ENCODE measurements at regions not wholly inside any gene's neighbourhood (a gene's known extent, or its start where the extent isn't known, plus 50 kb on each side); places are given as distances from the start of the nearest gene placed in this dataset.

DNA sequence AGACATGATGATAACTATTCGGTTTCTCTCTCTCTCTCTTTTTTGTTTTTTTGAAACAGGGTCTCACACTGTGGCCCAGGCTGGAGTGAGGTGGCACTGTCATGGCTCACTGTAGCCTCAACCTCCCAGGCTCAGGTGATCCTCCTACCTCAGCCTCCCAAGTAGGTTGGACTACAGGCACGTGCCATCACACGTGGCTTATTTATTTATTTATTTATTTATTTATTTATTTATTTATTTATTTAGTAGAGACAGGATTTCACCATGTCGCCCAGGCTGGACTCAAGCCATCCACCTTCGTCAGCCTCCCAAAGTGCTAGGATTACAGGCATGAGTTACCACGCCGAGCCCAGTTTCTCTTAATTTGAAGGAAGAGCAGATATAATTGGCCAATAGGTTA lies 427.9 kb upstream of the JAG1 start:
- H3K4me1 ChIP-seq (ENCODE audit: control insufficient read depth in 1 of 2, insufficient read depth in 2 of 2, low read depth in 1 of 2, low read length in 1 of 2): no peaks in the 10 kb centered on the region
- no peak overlapping the region for H3K4me3 ChIP-seq (ENCODE audit: low read depth in 2 of 2, low read length in 1 of 2)
- H3K27ac ChIP-seq (ENCODE audit: low read depth in 2 of 2, low read length in 1 of 2): no peak overlapping the region
- no peaks in the 10 kb centered on the region for H3K9me3 ChIP-seq
- H3K4me2 ChIP-seq: no peak overlapping the region
- H3F3A ChIP-seq (replicated peaks; ENCODE audit: insufficient read depth): no peaks in the 10 kb centered on the region
- H4K20me1 ChIP-seq (ENCODE audit: insufficient read depth): no peaks in the 10 kb centered on the region
- H3K9ac ChIP-seq: no peak overlapping the region
- no peak for DNase-seq
- ChIA-PET POLR2A (no interaction called here), CTCF (no interaction called here)
- TF ChIP-seq RCOR1 (IDR thresholded peaks at IDR 0.05; ENCODE audit: low read length) (no peak), REST (IDR thresholded peaks at IDR 0.05; ENCODE audit: low read depth, low read length) (no peak), MEF2A (IDR thresholded peaks at IDR 0.05; ENCODE audit: borderline replicate concordance, low read depth) (no peak), FOXM1 (IDR thresholded peaks at IDR 0.05; ENCODE audit: low read depth) (no peak), RAD21 (IDR thresholded peaks at IDR 0.05; ENCODE audit: low read length) (no peak)
- TF ChIP-seq, protein P1, sequence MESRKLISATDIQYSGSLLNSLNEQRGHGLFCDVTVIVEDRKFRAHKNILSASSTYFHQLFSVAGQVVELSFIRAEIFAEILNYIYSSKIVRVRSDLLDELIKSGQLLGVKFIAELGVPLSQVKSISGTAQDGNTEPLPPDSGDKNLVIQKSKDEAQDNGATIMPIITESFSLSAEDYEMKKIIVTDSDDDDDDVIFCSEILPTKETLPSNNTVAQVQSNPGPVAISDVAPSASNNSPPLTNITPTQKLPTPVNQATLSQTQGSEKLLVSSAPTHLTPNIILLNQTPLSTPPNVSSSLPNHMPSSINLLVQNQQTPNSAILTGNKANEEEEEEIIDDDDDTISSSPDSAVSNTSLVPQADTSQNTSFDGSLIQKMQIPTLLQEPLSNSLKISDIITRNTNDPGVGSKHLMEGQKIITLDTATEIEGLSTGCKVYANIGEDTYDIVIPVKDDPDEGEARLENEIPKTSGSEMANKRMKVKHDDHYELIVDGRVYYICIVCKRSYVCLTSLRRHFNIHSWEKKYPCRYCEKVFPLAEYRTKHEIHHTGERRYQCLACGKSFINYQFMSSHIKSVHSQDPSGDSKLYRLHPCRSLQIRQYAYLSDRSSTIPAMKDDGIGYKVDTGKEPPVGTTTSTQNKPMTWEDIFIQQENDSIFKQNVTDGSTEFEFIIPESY (IDR thresholded peaks at IDR 0.05; ENCODE audit: borderline replicate concordance, low read depth): no peak
- TF ChIP-seq, protein P2, sequence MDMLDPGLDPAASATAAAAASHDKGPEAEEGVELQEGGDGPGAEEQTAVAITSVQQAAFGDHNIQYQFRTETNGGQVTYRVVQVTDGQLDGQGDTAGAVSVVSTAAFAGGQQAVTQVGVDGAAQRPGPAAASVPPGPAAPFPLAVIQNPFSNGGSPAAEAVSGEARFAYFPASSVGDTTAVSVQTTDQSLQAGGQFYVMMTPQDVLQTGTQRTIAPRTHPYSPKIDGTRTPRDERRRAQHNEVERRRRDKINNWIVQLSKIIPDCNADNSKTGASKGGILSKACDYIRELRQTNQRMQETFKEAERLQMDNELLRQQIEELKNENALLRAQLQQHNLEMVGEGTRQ (IDR thresholded peaks at IDR 0.05; ENCODE audit: borderline replicate concordance, low read depth, low read length): no peak
- H3K79me2 ChIP-seq (ENCODE audit: insufficient read depth): no peaks in the 10 kb centered on the region
- WGBS (ENCODE audit: low lambda C conversion rate): 87% methylated on average over 7 of the region's 7 CpGs
- H3K9me2 ChIP-seq: no peaks in the 10 kb centered on the region
- H3K36me3 ChIP-seq (replicated peaks in 1 of 2; ENCODE audit: control insufficient read depth in 1 of 2, insufficient read depth in 2 of 2, low read length in 1 of 2): no peaks in the 10 kb centered on the region
- no peaks in the 10 kb centered on the region for H3K27me3 ChIP-seq (ENCODE audit: insufficient read depth)
- H2AFZ ChIP-seq (ENCODE audit: low read depth): no peak overlapping the region

- CTCF ChIA-PET: no interaction called here
- 80% methylated on average over 1 of the region's 1 CpG for WGBS (ENCODE audit: low lambda C conversion rate)
- Histone ChIP-seq H3K4me3 (ENCODE audit: low read depth in 2 of 2, low read length in 1 of 2) (no peak overlapping the region), H3K27ac (ENCODE audit: low read depth in 2 of 2, low read length in 1 of 2) (no peak overlapping the region), H2AFZ (ENCODE audit: low read depth) (no peak overlapping the region), H3F3A (replicated peaks; ENCODE audit: insufficient read depth) (no peaks in the 10 kb centered on the region), H3K4me1 (ENCODE audit: control insufficient read depth in 1 of 2, insufficient read depth in 2 of 2, low read depth in 1 of 2, low read length in 1 of 2) (no peaks in the 10 kb centered on the region; a peak in 1 of 4 replicates), H3K9ac (no peak overlapping the region), H3K79me2 (ENCODE audit: insufficient read depth) (no peaks in the 10 kb centered on the region), H3K9me2 (no peaks in the 10 kb centered on the region), H3K36me3 (replicated peaks in 1 of 2; ENCODE audit: control insufficient read depth in 1 of 2, insufficient read depth in 2 of 2, low read length in 1 of 2) (no peaks in the 10 kb centered on the region), H3K9me3 (no peaks in the 10 kb centered on the region), H4K20me1 (ENCODE audit: insufficient read depth) (no peaks in the 10 kb centered on the region), H3K27me3 (ENCODE audit: insufficient read depth) (no peaks in the 10 kb centered on the region), H3K4me2 (no peak overlapping the region)
- no peak for DNase-seq
- TF ChIP-seq REST (IDR thresholded peaks at IDR 0.05; ENCODE audit: low read depth, low read length) (no peak), GATA2 (CRISPR knock-in tag; IDR thresholded peaks at IDR 0.05) (no peak), MAX (IDR thresholded peaks at IDR 0.05; ENCODE audit: low read depth) (no peak), TEAD4 (IDR thresholded peaks at IDR 0.05; ENCODE audit: borderline replicate concordance, insufficient read depth) (no peak), SIN3A (IDR thresholded peaks at IDR 0.05; ENCODE audit: borderline replicate concordance, low read depth, low read length) (no peak), JUND (IDR thresholded peaks at IDR 0.05) (no peak), TCF12 (IDR thresholded peaks at IDR 0.05) (no peak)
- TF ChIP-seq, protein P2 (IDR thresholded peaks at IDR 0.05; ENCODE audit: borderline replicate concordance, low read depth, low read length): no peak
- TF ChIP-seq, protein P3, sequence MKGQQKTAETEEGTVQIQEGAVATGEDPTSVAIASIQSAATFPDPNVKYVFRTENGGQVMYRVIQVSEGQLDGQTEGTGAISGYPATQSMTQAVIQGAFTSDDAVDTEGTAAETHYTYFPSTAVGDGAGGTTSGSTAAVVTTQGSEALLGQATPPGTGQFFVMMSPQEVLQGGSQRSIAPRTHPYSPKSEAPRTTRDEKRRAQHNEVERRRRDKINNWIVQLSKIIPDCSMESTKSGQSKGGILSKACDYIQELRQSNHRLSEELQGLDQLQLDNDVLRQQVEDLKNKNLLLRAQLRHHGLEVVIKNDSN (IDR thresholded peaks at IDR 0.05; ENCODE audit: borderline replicate concordance, low read depth): no peak
- POLR2A ChIA-PET: no interaction called here
These were observed 430.1 kb upstream of the JAG1 start for GRCh38 chr20:11103866-11104265.
